ENCODE measurements at regions not wholly inside any gene's neighbourhood (a gene's known extent, or its start where the extent isn't known, plus 50 kb on each side); places are given as distances from the start of the nearest gene placed in this dataset.

DNA sequence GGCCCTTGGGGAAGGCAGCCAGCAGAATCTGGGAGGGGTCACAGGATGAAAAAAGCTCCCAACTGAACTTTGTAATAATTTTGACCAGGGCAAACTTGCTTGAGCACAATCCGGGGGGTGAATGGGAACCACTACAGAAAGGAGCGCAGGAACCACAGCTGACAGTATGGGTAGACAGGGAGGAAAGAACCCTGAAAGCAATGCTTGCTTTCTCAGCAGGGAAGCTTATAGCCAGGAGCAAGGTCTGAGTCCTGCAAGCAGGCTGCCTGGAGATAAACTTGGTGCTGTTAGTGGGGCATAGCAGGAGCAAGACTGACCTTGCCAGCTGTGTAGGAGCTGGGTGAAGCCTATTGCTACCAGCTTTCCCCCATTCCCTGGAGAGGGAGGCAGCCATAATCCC is 195.2 kb downstream of the MTCL1 start:
- no peak for FAIRE-seq
- Histone ChIP-seq H3K36me3 (ENCODE audit: control insufficient read depth, insufficient read depth, low read length) (no peaks in the 10 kb centered on the region), H3K9ac (ENCODE audit: insufficient read depth in 1 of 2, low read depth in 2 of 2, low read length in 2 of 2) (peak overlapping the region in 1 of 2 experiments; percentile 39; a peak in 1 of 4 replicates), H3K4me3 (no peak overlapping the region), H4K20me1 (replicated peaks; ENCODE audit: control insufficient read depth, insufficient read depth, low read length) (no peaks in the 10 kb centered on the region), H3K79me2 (ENCODE audit: control insufficient read depth, insufficient read depth, low read length) (no peaks in the 10 kb centered on the region), H3K4me2 (ENCODE audit: insufficient read depth, low read length) (no peak overlapping the region), H3K27me3 (ENCODE audit: control insufficient read depth in 2 of 2, insufficient read depth in 2 of 2, low read length in 2 of 2) (no peaks in the 10 kb centered on the region), H3K4me1 (replicated peaks in 1 of 2; ENCODE audit: control insufficient read depth in 2 of 2, insufficient read depth in 2 of 2, low read length in 2 of 2) (peaks cover 0 to 9% of the 10 kb centered on the region in 2 experiments; a peak in 3 of 5 replicates), H3K9me1 (ENCODE audit: control insufficient read depth, insufficient read depth, low read length) (no peaks in the 10 kb centered on the region), H3K27ac (ENCODE audit: extremely low read depth, low read depth, low read length) (no peak overlapping the region), H2AFZ (ENCODE audit: low read depth, low read length) (peak overlapping the region; percentile 41; the same call in 1 of the 2 replicates), H3K9me3 (replicated peaks; ENCODE audit: control insufficient read depth, insufficient read depth, low read depth, low read length) (0 out of 2 replicates have a peak, but pooled peaks cover 2% of the 10 kb centered on the region)
- in situ Hi-C loops (cut with MboI) (no loop called here), intact Hi-C loops (cut with micrococcal nuclease) (no loop called here)
- WGBS (ENCODE audit: insufficient coverage, low coverage, missing lambda C conversion rate) = 63% methylated on average over 2 of the region's 2 CpGs
- no TSS peak for BruUV-seq (replicated peaks)
- ChIA-PET POLR2A (interaction anchor here (0.6 to 1.6 kb wide), 6 partner anchors 9 to 192 kb away, joined by 3 to 5 read pairs (median 4); no protein-coding TSS in a partner anchor), CTCF (ENCODE audit: low intra/inter-chr PET ratio) (no interaction called here)
- TF ChIP-seq TSHZ1 (CRISPR knock-in tag; IDR thresholded peaks at IDR 0.05) = no peak
- peak in 1 of 2 experiments; percentile 12; a peak in 1 of 3 replicates for TF ChIP-seq CBX3 (IDR thresholded peaks at IDR 0.05; ENCODE audit: borderline replicate concordance in 1 of 2, low read length in 2 of 2)
- ATAC-seq = no peak
- no peak for DNase-seq (ENCODE audit: extremely low read depth in 1 of 4, low spot score in 3 of 4)

Data from K562 (cell line).